Gastroesophageal sphincter (tissue), 3 donors: ENCODE measurements at regions not wholly inside any gene's neighbourhood (a gene's known extent, or its start where the extent isn't known, plus 50 kb on each side); places are given as distances from the start of the nearest gene placed in this dataset.

Experiments
- EP300 ChIP-seq: sonication (generic); formaldehyde crosslinking; IDR thresholded peaks from one replicate; pipeline ENCODE4 v1.6.1; 2017; ENCODE audit warnings: antibody characterized with exemption, mild to moderate bottlenecking
- POLR2A ChIP-seq, 2 donors: fragments of 450-650 bp; IDR thresholded peaks; one replicate each; pipeline ENCODE4 v1.6.1; 2017; ENCODE audit warnings: antibody characterized with exemption in 2 of 2, mild to moderate bottlenecking in 2 of 2, moderate library complexity in 1 of 2
- TF ChIP-seq, protein P1 (sequence below), 4 experiments: fragments of 200-600 bp in 2 of 4; fragments of 450-650 bp in 2 of 4; sonication (generic) in 1 of 4; IDR thresholded peaks; one replicate each; pipeline ENCODE4 v1.5.1; 2017 to 2019; ENCODE audit warnings: antibody characterized with exemption in 4 of 4, mild to moderate bottlenecking in 2 of 4, moderate library complexity in 2 of 4

DNA sequence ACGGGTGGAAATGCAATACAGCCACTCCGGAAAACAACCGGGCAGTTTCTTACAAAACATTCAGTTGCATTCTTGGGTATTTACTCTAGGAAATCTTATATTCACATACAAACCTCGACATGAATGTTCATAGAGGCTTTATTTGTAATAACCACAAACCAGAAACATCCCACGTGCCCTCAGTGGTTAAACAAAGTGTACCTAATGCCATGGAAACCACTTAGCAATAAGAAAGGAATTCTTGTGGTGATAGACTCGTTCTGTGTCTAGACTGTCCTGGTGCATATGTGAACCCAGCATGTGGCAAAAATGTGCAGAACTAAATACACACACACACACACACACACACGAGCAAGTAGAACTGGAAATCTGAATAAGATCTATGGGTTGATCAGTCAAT is 1073.3 kb downstream of the TBC1D22A start:
- TF ChIP-seq, protein P1, sequence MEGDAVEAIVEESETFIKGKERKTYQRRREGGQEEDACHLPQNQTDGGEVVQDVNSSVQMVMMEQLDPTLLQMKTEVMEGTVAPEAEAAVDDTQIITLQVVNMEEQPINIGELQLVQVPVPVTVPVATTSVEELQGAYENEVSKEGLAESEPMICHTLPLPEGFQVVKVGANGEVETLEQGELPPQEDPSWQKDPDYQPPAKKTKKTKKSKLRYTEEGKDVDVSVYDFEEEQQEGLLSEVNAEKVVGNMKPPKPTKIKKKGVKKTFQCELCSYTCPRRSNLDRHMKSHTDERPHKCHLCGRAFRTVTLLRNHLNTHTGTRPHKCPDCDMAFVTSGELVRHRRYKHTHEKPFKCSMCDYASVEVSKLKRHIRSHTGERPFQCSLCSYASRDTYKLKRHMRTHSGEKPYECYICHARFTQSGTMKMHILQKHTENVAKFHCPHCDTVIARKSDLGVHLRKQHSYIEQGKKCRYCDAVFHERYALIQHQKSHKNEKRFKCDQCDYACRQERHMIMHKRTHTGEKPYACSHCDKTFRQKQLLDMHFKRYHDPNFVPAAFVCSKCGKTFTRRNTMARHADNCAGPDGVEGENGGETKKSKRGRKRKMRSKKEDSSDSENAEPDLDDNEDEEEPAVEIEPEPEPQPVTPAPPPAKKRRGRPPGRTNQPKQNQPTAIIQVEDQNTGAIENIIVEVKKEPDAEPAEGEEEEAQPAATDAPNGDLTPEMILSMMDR (IDR thresholded peaks at IDR 0.05) = no peak
- TF ChIP-seq POLR2A (IDR thresholded peaks at IDR 0.05) = no peak
- no peak for TF ChIP-seq EP300
